MCF 10A (cell line): ENCODE measurements at regions not wholly inside any gene's neighbourhood (a gene's known extent, or its start where the extent isn't known, plus 50 kb on each side); places are given as distances from the start of the nearest gene placed in this dataset.

Experiments
- BruUV-seq: library from RNA; stranded (reverse); fragments of 400-500 nt; replicated peaks from 2 replicates; lab custom pipeline; 2021; lab: Mats Ljungman, UMichigan
- CTCF ChIA-PET: fragments of 300-600 bp; sonication (Branson Sonifier 250); formaldehyde crosslinking; extraction: SDS; loops from one replicate; lab custom pipeline; 2021; ENCODE audit warnings: antibody characterized with exemption, inconsistent platforms; lab: Yijun Ruan, JAX
- POLR2A ChIA-PET: fragments of 300-600, 350-650 bp; sonication (Branson Sonifier 250); formaldehyde crosslinking; extraction: SDS; loops from one replicate; lab custom pipeline; 2020; ENCODE audit warnings: antibody characterized with exemption, inconsistent platforms; lab: Yijun Ruan, JAX
- DNase-seq: peaks from one replicate; pipeline ENCODE4 v3.0.0-alpha.2; 2018; ENCODE audit not compliant: unreplicated experiment
- H3K27ac Mint-ChIP-seq: one replicate; pipeline ENCODE4 v1.8.0; 2022; ENCODE audit warnings: mild to moderate bottlenecking, low read depth, mixed read lengths; ENCODE audit not compliant: unreplicated experiment
- H3K27me3 Mint-ChIP-seq: one replicate; pipeline ENCODE4 v1.8.0; 2022; ENCODE audit warnings: mixed read lengths; ENCODE audit not compliant: insufficient read depth, unreplicated experiment
- H3K36me3 Mint-ChIP-seq: one replicate; pipeline ENCODE4 v1.8.0; 2022; ENCODE audit warnings: mild to moderate bottlenecking, moderate library complexity, mixed read lengths; ENCODE audit not compliant: insufficient read depth, unreplicated experiment
- H3K4me1 Mint-ChIP-seq: one replicate; pipeline ENCODE4 v1.8.0; 2022; ENCODE audit warnings: mixed read lengths; ENCODE audit not compliant: insufficient read depth, unreplicated experiment
- H3K4me3 Mint-ChIP-seq: one replicate; pipeline ENCODE4 v1.8.0; 2022; ENCODE audit warnings: mild to moderate bottlenecking, moderate library complexity, mixed read lengths; ENCODE audit not compliant: unreplicated experiment
- H3K9me3 Mint-ChIP-seq: one replicate; pipeline ENCODE4 v1.8.0; 2022; ENCODE audit warnings: mixed read lengths; ENCODE audit not compliant: unreplicated experiment
- CTCF ChIP-seq: fragments of 200-600 bp; IDR thresholded peaks from one replicate; pipeline ENCODE4 v1.8.0; 2022; ENCODE audit warnings: antibody characterized with exemption, mild to moderate bottlenecking; ENCODE audit not compliant: unreplicated experiment
- intact Hi-C: fragments of 100-400 bp; cut with micrococcal nuclease; formaldehyde crosslinking; loops from 2 replicates; pipeline ENCODE4 v1.14.1; 2022

DNA sequence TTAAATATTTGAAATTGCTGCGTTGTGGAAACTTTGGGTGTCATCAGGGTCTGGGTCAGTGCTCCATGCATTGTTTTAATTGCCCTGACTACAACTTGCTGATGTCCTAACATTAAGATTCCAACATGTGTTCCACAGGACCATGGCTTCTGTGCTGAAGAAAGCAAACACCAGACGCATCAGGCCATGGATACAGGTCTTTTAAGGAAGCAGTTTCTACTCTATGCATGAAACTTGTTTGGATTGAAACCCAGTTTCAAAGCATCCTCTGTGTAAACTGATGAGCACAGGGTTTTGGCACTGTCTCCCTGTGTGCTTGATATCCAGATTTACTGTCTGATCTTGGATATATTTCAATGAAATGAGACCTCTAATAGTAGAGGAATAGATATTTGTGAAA, 328.4 kb upstream of the SLC10A2 start:
- no peak for TF ChIP-seq CTCF
- Mint-ChIP-seq H3K27ac (no peak overlapping the region), H3K4me3 (no peak overlapping the region), H3K9me3 (no peaks in the 10 kb centered on the region), H3K4me1 (no peaks in the 10 kb centered on the region), H3K36me3 (no peaks in the 10 kb centered on the region), H3K27me3 (no peaks in the 10 kb centered on the region)
- BruUV-seq, result no TSS peak
- DNase-seq, result no peak
- intact Hi-C loops, result no loop called here
- CTCF ChIA-PET, result no interaction called here
- POLR2A ChIA-PET, result no interaction called here

- Mint-ChIP-seq H3K27me3 (no peaks in the 10 kb centered on the region), H3K36me3 (no peaks in the 10 kb centered on the region), H3K4me1 (no peaks in the 10 kb centered on the region), H3K27ac (no peak overlapping the region), H3K9me3 (no peaks in the 10 kb centered on the region), H3K4me3 (no peak overlapping the region)
- no peak for DNase-seq
- ChIA-PET POLR2A (no interaction called here), CTCF (interaction anchor here (0.6 to 1.1 kb wide), 2 partner anchors 29 to 86 kb away, joined by 3 read pairs; no protein-coding TSS in a partner anchor)
- intact Hi-C loops, result no loop called here
- no peak for TF ChIP-seq CTCF
- BruUV-seq, result no TSS peak
Observed at GRCh38 chr13:103391936-103392335, 325.7 kb upstream of the SLC10A2 start.

- no peaks in the 10 kb centered on the region for H3K27me3 Mint-ChIP-seq
- no peaks in the 10 kb centered on the region for H3K9me3 Mint-ChIP-seq
- BruUV-seq, result no TSS peak
- H3K4me3 Mint-ChIP-seq, result no peak overlapping the region
- ChIA-PET POLR2A (no interaction called here), CTCF (interaction anchor here (0.6 to 1.0 kb wide), 3 partner anchors 84 to 1920 kb away, joined by 3 read pairs; no protein-coding TSS in a partner anchor)
- H3K36me3 Mint-ChIP-seq, result no peaks in the 10 kb centered on the region
- H3K27ac Mint-ChIP-seq, result no peak overlapping the region
- no peak for DNase-seq
- no peaks in the 10 kb centered on the region for H3K4me1 Mint-ChIP-seq
- intact Hi-C loops, result no loop called here
- TF ChIP-seq CTCF, result no peak
Observed at GRCh38 chr13:103388839-103389238, 322.6 kb upstream of the SLC10A2 start.

- Mint-ChIP-seq H3K9me3 (no peaks in the 10 kb centered on the region), H3K4me1 (no peaks in the 10 kb centered on the region), H3K36me3 (no peaks in the 10 kb centered on the region), H3K4me3 (no peak overlapping the region), H3K27me3 (no peaks in the 10 kb centered on the region), H3K27ac (no peak overlapping the region)
- intact Hi-C loops, result no loop called here
- no peak for TF ChIP-seq CTCF
- no TSS peak for BruUV-seq
- ChIA-PET POLR2A (no interaction called here), CTCF (no interaction called here)
- DNase-seq, result peak; percentile 67
Observed at GRCh38 chr13:103386341-103386740, 320.1 kb upstream of the SLC10A2 start.
